Neural cell (in vitro differentiated cells): ENCODE measurements at regions not wholly inside any gene's neighbourhood (a gene's known extent, or its start where the extent isn't known, plus 50 kb on each side); places are given as distances from the start of the nearest gene placed in this dataset.

Source experiments
- H2AFZ ChIP-seq: fragments of 200-600, 300-800 bp; sonication (generic), shearing (Covaris generic); 2 replicates; pipeline ENCODE4 v1.6.0; 2014; ENCODE audit warnings: low read depth, mild to moderate bottlenecking, antibody characterized with exemption, low read length, moderate library complexity
- H3F3A ChIP-seq: fragments of 200-600 bp; shearing (Covaris generic); 2 replicates; pipeline ENCODE4 v1.6.1; 2016; ENCODE audit warnings: mild to moderate bottlenecking, moderate library complexity, mixed read lengths, antibody characterized with exemption, low read length; ENCODE audit not compliant: insufficient read depth, poor library complexity, severe bottlenecking
- H3K27ac ChIP-seq: fragments of 200-600, 300-800 bp; sonication (generic), shearing (Covaris generic); 2 replicates; pipeline ENCODE4 v1.5.1; 2014; ENCODE audit warnings: mild to moderate bottlenecking, low read length, moderate library complexity
- H3K27me3 ChIP-seq: fragments of 300-800, 200-600 bp; sonication (generic), shearing (Covaris generic); 2 replicates; pipeline ENCODE4 v1.6.0; 2014; ENCODE audit warnings: mild to moderate bottlenecking, low read depth, low read length, moderate library complexity; ENCODE audit not compliant: insufficient read depth
- H3K36me3 ChIP-seq: fragments of 300-800, 200-600 bp; sonication (generic), shearing (Covaris generic); 2 replicates; pipeline ENCODE4 v1.5.1; 2014; ENCODE audit warnings: mild to moderate bottlenecking, antibody characterized with exemption, low read length, moderate library complexity; ENCODE audit not compliant: insufficient read depth
- H3K4me2 ChIP-seq: fragments of 300-800, 200-600 bp; sonication (generic), shearing (Covaris generic); 2 replicates; pipeline ENCODE4 v1.6.0; 2014; ENCODE audit warnings: mild to moderate bottlenecking, low read length
- H3K4me3 ChIP-seq: fragments of 300-800, 200-600 bp; sonication (generic), shearing (Covaris generic); 2 replicates; pipeline ENCODE4 v1.5.1; 2014; ENCODE audit warnings: mild to moderate bottlenecking, low read length, moderate library complexity
- H3K79me2 ChIP-seq: fragments of 200-600 bp; shearing (Covaris generic); replicated peaks from 2 replicates; pipeline ENCODE4 v1.6.0; 2014; ENCODE audit warnings: mild to moderate bottlenecking, low read length, moderate library complexity; ENCODE audit not compliant: insufficient read depth
- H3K9ac ChIP-seq: fragments of 300-800, 200-600 bp; sonication (generic), shearing (Covaris generic); 2 replicates; pipeline ENCODE4 v1.6.1; 2016; ENCODE audit warnings: mild to moderate bottlenecking, low read length, mixed read lengths
- H3K9me2 ChIP-seq: fragments of 200-600 bp; shearing (Covaris generic); 2 replicates; pipeline ENCODE4 v1.6.1; 2016; ENCODE audit warnings: mild to moderate bottlenecking, low read length, mixed read lengths; ENCODE audit not compliant: insufficient read depth
- H3K9me3 ChIP-seq: fragments of 200-600, 300-800 bp; sonication (generic), shearing (Covaris generic); 2 replicates; pipeline ENCODE4 v1.6.1; 2016; ENCODE audit warnings: mild to moderate bottlenecking, mixed run types, low read length, moderate library complexity, mixed read lengths
- H4K20me1 ChIP-seq: fragments of 200-600 bp; shearing (Covaris generic); 2 replicates; pipeline ENCODE4 v1.6.1; 2016; ENCODE audit warnings: mild to moderate bottlenecking, mixed run types; ENCODE audit not compliant: insufficient read depth
- EP300 ChIP-seq: fragments of 450-650 bp; conservative IDR thresholded peaks from 2 replicates; pipeline ENCODE4 v1.6.1; 2014; ENCODE audit warnings: antibody characterized with exemption, mild to moderate bottlenecking, moderate library complexity; ENCODE audit not compliant: poor library complexity, severe bottlenecking
- EZH2 ChIP-seq: fragments of 200-600, 300-800 bp; shearing (Covaris generic), sonication (generic); IDR thresholded peaks from 2 replicates; pipeline ENCODE4 v1.6.1; 2014; ENCODE audit warnings: antibody characterized with exemption, low read length, borderline replicate concordance, mild to moderate bottlenecking; ENCODE audit not compliant: insufficient read depth, poor library complexity, severe bottlenecking
- MXI1 ChIP-seq: fragments of 450-650 bp; conservative IDR thresholded peaks from 2 replicates; pipeline ENCODE4 v1.6.1; 2014; ENCODE audit warnings: antibody characterized with exemption, mild to moderate bottlenecking; ENCODE audit not compliant: poor library complexity, severe bottlenecking
- POLR2AphosphoS5 ChIP-seq: IDR thresholded peaks from 2 replicates; pipeline ENCODE4 v1.6.1; 2012
- RAD21 ChIP-seq: fragments of 450-650 bp; conservative IDR thresholded peaks from 2 replicates; pipeline ENCODE4 v1.6.1; 2014; ENCODE audit warnings: antibody characterized with exemption, mild to moderate bottlenecking, moderate library complexity
- SMC3 ChIP-seq: fragments of 450-650 bp; conservative IDR thresholded peaks from 2 replicates; pipeline ENCODE4 v1.6.1; 2014; ENCODE audit warnings: antibody characterized with exemption, mild to moderate bottlenecking, moderate library complexity; ENCODE audit not compliant: poor library complexity
- TAF1 ChIP-seq: IDR thresholded peaks from 2 replicates; pipeline ENCODE4 v1.6.1; 2012; ENCODE audit warnings: low read depth
- TF ChIP-seq, protein P1 (sequence below): fragments of 450-650 bp; IDR thresholded peaks from 2 replicates; pipeline ENCODE4 v1.5.1; 2014; ENCODE audit warnings: antibody characterized with exemption, mild to moderate bottlenecking, moderate library complexity; ENCODE audit not compliant: poor library complexity, severe bottlenecking
- TF ChIP-seq, protein P2 (sequence below): IDR thresholded peaks from 2 replicates; pipeline ENCODE4 v1.6.1; 2012; ENCODE audit warnings: borderline replicate concordance

DNA sequence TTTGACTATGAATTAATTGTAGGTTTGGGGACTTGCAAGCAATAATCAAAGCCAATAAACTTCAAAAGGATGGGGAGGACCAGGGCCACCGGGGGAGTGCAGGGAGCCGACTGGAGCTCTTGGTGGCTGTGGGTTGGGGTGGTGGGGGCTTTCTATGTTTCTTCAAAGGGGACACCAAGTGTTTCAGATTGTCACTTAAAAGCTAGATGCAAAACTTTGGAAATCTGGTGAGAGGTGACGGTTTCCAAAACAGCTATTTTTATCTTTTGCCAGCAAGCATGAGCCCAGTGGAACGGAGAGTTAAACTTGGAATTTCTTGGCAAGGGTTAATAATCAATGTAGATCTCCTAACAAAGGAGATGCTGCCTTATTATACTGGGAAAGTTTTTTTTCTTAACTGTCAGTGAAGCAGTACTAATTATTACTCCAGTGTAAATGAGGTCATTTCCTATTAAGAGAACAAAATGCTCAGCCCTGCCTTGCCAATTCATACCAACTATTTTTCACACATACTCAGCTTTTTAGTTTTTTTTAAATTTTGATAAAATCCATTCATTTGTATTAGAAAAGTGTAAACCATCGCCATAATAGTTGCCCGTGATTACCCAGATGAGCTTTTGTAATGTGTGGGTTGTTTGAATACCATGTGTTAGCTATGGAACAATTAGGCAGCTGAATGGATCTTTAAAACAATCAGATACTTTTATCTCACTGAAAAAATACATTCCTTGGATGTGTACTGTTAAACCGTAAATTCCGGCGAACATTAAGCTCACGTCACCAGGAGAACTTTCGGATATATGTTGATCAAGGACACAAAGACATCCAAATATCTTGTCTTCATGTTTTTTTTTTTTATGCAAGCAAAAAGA is 95.9 kb upstream of the ZNF536 start:
- no peak overlapping the region for H3K4me3 ChIP-seq

DNA sequence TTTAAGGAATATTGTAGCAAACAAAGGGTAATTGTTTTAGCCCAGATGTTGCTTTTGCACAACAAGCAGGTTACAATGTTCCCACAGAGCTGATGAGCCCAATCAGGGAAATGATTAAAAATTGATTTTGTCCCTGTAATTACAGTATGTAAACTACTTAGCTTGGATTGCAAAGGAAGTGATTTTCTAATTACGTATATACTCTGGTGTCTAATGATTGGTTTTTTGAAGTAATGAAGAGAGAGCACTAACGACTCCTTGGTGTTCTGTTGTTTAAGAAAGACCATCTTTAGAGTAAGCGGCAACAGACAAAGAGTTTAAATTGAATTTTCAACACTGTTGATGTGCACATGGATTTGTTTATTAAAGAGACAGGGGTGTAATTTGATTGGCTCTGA is 95.3 kb upstream of the ZNF536 start:
- no peaks in the 10 kb centered on the region for H4K20me1 ChIP-seq
- TF ChIP-seq EZH2, result no peak
- TF ChIP-seq, protein P1, sequence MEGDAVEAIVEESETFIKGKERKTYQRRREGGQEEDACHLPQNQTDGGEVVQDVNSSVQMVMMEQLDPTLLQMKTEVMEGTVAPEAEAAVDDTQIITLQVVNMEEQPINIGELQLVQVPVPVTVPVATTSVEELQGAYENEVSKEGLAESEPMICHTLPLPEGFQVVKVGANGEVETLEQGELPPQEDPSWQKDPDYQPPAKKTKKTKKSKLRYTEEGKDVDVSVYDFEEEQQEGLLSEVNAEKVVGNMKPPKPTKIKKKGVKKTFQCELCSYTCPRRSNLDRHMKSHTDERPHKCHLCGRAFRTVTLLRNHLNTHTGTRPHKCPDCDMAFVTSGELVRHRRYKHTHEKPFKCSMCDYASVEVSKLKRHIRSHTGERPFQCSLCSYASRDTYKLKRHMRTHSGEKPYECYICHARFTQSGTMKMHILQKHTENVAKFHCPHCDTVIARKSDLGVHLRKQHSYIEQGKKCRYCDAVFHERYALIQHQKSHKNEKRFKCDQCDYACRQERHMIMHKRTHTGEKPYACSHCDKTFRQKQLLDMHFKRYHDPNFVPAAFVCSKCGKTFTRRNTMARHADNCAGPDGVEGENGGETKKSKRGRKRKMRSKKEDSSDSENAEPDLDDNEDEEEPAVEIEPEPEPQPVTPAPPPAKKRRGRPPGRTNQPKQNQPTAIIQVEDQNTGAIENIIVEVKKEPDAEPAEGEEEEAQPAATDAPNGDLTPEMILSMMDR, result no peak
- no peak for TF ChIP-seq TAF1
- TF ChIP-seq POLR2AphosphoS5, result no peak
- TF ChIP-seq MXI1, result no peak
- TF ChIP-seq EP300, result no peak
- no peak for TF ChIP-seq SMC3
- TF ChIP-seq, protein P2, sequence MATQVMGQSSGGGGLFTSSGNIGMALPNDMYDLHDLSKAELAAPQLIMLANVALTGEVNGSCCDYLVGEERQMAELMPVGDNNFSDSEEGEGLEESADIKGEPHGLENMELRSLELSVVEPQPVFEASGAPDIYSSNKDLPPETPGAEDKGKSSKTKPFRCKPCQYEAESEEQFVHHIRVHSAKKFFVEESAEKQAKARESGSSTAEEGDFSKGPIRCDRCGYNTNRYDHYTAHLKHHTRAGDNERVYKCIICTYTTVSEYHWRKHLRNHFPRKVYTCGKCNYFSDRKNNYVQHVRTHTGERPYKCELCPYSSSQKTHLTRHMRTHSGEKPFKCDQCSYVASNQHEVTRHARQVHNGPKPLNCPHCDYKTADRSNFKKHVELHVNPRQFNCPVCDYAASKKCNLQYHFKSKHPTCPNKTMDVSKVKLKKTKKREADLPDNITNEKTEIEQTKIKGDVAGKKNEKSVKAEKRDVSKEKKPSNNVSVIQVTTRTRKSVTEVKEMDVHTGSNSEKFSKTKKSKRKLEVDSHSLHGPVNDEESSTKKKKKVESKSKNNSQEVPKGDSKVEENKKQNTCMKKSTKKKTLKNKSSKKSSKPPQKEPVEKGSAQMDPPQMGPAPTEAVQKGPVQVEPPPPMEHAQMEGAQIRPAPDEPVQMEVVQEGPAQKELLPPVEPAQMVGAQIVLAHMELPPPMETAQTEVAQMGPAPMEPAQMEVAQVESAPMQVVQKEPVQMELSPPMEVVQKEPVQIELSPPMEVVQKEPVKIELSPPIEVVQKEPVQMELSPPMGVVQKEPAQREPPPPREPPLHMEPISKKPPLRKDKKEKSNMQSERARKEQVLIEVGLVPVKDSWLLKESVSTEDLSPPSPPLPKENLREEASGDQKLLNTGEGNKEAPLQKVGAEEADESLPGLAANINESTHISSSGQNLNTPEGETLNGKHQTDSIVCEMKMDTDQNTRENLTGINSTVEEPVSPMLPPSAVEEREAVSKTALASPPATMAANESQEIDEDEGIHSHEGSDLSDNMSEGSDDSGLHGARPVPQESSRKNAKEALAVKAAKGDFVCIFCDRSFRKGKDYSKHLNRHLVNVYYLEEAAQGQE, result no peak
- no peak for TF ChIP-seq RAD21
- no peak overlapping the region for H3K4me3 ChIP-seq
- no peaks in the 10 kb centered on the region for H3F3A ChIP-seq
- no peaks in the 10 kb centered on the region for H3K36me3 ChIP-seq
- H3K9me3 ChIP-seq, result peaks cover 13% of the 10 kb centered on the region
- H3K27ac ChIP-seq, result no peak overlapping the region
- H3K4me2 ChIP-seq, result no peak overlapping the region
- H3K9me2 ChIP-seq, result no peaks in the 10 kb centered on the region
- H3K79me2 ChIP-seq, result no peaks in the 10 kb centered on the region
- no peak overlapping the region for H3K9ac ChIP-seq
- no peak overlapping the region for H2AFZ ChIP-seq
- no peaks in the 10 kb centered on the region for H3K27me3 ChIP-seq

More for the DNA sequence above, 95.9 kb upstream of the ZNF536 start:
- H3K79me2 ChIP-seq, result no peaks in the 10 kb centered on the region
- no peaks in the 10 kb centered on the region for H3K9me2 ChIP-seq
- H3K36me3 ChIP-seq, result no peaks in the 10 kb centered on the region
- no peaks in the 10 kb centered on the region for H3F3A ChIP-seq
- TF ChIP-seq EP300 (no peak), EZH2 (no peak), MXI1 (no peak), SMC3 (no peak), POLR2AphosphoS5 (no peak), TAF1 (no peak), RAD21 (no peak)
- TF ChIP-seq, protein P2, result no peak
- TF ChIP-seq, protein P1, result no peak
- no peak overlapping the region for H3K4me2 ChIP-seq
- H3K9me3 ChIP-seq, result peaks cover 13% of the 10 kb centered on the region
- H3K27ac ChIP-seq, result no peak overlapping the region
- no peak overlapping the region for H3K9ac ChIP-seq
- H2AFZ ChIP-seq, result no peak overlapping the region
- no peaks in the 10 kb centered on the region for H3K27me3 ChIP-seq
- H4K20me1 ChIP-seq, result no peaks in the 10 kb centered on the region
